ENCODE measurements at regions not wholly inside any gene's neighbourhood (a gene's known extent, or its start where the extent isn't known, plus 50 kb on each side); places are given as distances from the start of the nearest gene placed in this dataset.

DNA sequence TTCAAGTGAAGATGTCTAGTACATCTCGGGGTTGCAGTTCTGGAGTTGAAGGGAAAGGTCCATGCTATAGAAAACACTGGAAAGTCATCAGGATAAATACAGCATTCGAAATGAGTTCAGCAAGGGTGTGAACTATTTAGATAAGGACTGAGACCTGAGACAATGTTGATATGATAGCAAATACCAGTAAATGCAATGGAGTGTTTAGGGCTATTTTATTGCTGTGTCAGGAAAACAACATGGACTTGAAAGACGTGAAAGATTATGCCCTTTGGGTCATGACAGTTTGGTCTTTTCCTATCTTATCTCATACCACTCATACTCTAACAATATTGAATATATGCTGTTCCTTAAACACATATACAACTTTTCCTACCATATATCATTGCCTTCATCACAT lies 1776.2 kb upstream of the SEL1L start:
- TF ChIP-seq CTCF (IDR thresholded peaks at IDR 0.05): no peak
- no peak for TF ChIP-seq POLR2AphosphoS5 (IDR thresholded peaks at IDR 0.05)
- no peak for TF ChIP-seq POLR2A (IDR thresholded peaks at IDR 0.05)
- TF ChIP-seq EP300 (IDR thresholded peaks at IDR 0.05): no peak
